Fibroblast of mammary gland (primary cell): ENCODE measurements at regions not wholly inside any gene's neighbourhood (a gene's known extent, or its start where the extent isn't known, plus 50 kb on each side); places are given as distances from the start of the nearest gene placed in this dataset.
A peak's percentile ranks its signal among the peaks of the same experiment; 100 is the strongest.

Experiments
- DNase-seq: peaks from one replicate; pipeline ENCODE4 v3.0.0-alpha.2; 2010; ENCODE audit warnings: low read depth
- H3K4me3 ChIP-seq: 2 replicates; pipeline ENCODE4 v1.5.1; 2011; ENCODE audit warnings: low read depth, mild to moderate bottlenecking, low read length, moderate library complexity; ENCODE audit not compliant: control insufficient read depth
- CTCF ChIP-seq: conservative IDR thresholded peaks from 2 replicates; pipeline ENCODE4 v1.5.1; 2011; ENCODE audit warnings: low read depth, low read length, inconsistent platforms; ENCODE audit not compliant: control insufficient read depth, insufficient read depth

- TF ChIP-seq CTCF: no peak
- peak; percentile 14 for DNase-seq
- no peak overlapping the region for H3K4me3 ChIP-seq
These were observed 51.4 kb upstream of the CISTR start for GRCh38 chr12:53803194-53803593.

- no peak for TF ChIP-seq CTCF
- no peak overlapping the region for H3K4me3 ChIP-seq
- no peak for DNase-seq
These were observed 51.9 kb upstream of the CISTR start for GRCh38 chr12:53803703-53804102.

GRCh38 chr12:53804429-53804828, 52.6 kb upstream of the CISTR start:
- TF ChIP-seq CTCF: no peak
- H3K4me3 ChIP-seq: no peak overlapping the region
- DNase-seq: no peak

GRCh38 chr12:53805067-53805466, 53.3 kb upstream of the CISTR start:
- DNase-seq: peak; percentile 67

GRCh38 chr12:53805791-53806190, 54.0 kb upstream of the CISTR start:
- no peak for TF ChIP-seq CTCF
- no peak overlapping the region for H3K4me3 ChIP-seq
- DNase-seq: peak; percentile 62

More at GRCh38 chr12:53805067-53805466, 53.3 kb upstream of the CISTR start:
- TF ChIP-seq CTCF: no peak
- no peak overlapping the region for H3K4me3 ChIP-seq

- no peak for TF ChIP-seq CTCF
- H3K4me3 ChIP-seq: no peak overlapping the region
- peak; percentile 77 for DNase-seq
These were observed 54.9 kb upstream of the CISTR start for GRCh38 chr12:53806721-53807120.

GRCh38 chr12:53807322-53807860, 55.6 kb upstream of the CISTR start:
- no peak for TF ChIP-seq CTCF
- DNase-seq: no peak
- H3K4me3 ChIP-seq: no peak overlapping the region
